GM12878 (cell line): ENCODE measurements at regions not wholly inside any gene's neighbourhood (a gene's known extent, or its start where the extent isn't known, plus 50 kb on each side); places are given as distances from the start of the nearest gene placed in this dataset.

ENCODE experiments used
- BCL11A ChIP-seq: IDR thresholded peaks from 2 replicates; pipeline ENCODE4 v1.6.1; 2011; ENCODE audit warnings: low read depth, low read length
- CREM ChIP-seq: IDR thresholded peaks from 2 replicates; pipeline ENCODE4 v1.6.1; 2014; ENCODE audit warnings: antibody characterized with exemption, low read depth
- EED ChIP-seq: sonication (generic); IDR thresholded peaks from 2 replicates; pipeline ENCODE4 v1.6.1; 2016; ENCODE audit warnings: antibody characterized with exemption, low read depth
- HCFC1 ChIP-seq: fragments of 150-350 bp; IDR thresholded peaks from 2 replicates; pipeline ENCODE4 v1.6.1; 2014; ENCODE audit warnings: low read length
- IKZF1 ChIP-seq: fragments of 450-650 bp; conservative IDR thresholded peaks from 2 replicates; pipeline ENCODE4 v1.6.1; 2017; ENCODE audit warnings: antibody characterized with exemption, mild to moderate bottlenecking
- IKZF2 ChIP-seq, 2 experiments: fragments of 450-650 bp; IDR thresholded peaks; 2 replicates each; pipeline ENCODE4 v1.6.1; 2017; ENCODE audit warnings: mild to moderate bottlenecking in 2 of 2, moderate library complexity in 2 of 2
- IRF4 ChIP-seq: IDR thresholded peaks from 2 replicates; pipeline ENCODE4 v1.6.1; 2011; ENCODE audit warnings: low read depth, low read length
- JUND ChIP-seq: IDR thresholded peaks from 2 replicates; pipeline ENCODE4 v1.6.1; 2012; ENCODE audit warnings: low read depth, mild to moderate bottlenecking, low read length, improper control_type of control experiment, moderate library complexity
- MEF2A ChIP-seq: IDR thresholded peaks from 2 replicates; pipeline ENCODE4 v1.6.1; 2011; ENCODE audit warnings: low read depth, mild to moderate bottlenecking, low read length, moderate library complexity; ENCODE audit not compliant: insufficient read depth
- MTA2 ChIP-seq: fragments of 450-650 bp; IDR thresholded peaks from 2 replicates; pipeline ENCODE4 v1.6.1; 2016; ENCODE audit warnings: low read depth, mild to moderate bottlenecking, moderate library complexity
- NFIC ChIP-seq: IDR thresholded peaks from 2 replicates; pipeline ENCODE4 v1.6.1; 2012; ENCODE audit warnings: low read depth, mild to moderate bottlenecking, inconsistent platforms, low read length, moderate library complexity
- PAX5 ChIP-seq: IDR thresholded peaks from 2 replicates; pipeline ENCODE4 v1.6.1; 2011; ENCODE audit warnings: low read depth, low read length, borderline replicate concordance
- PML ChIP-seq: IDR thresholded peaks from 2 replicates; pipeline ENCODE4 v1.6.1; 2012; ENCODE audit warnings: low read length, inconsistent platforms
- POLR2A ChIP-seq: IDR thresholded peaks from 2 replicates; pipeline ENCODE4 v1.6.1; 2011; ENCODE audit warnings: low read depth, mild to moderate bottlenecking, low read length
- TCF12 ChIP-seq: IDR thresholded peaks from 2 replicates; pipeline ENCODE4 v1.6.1; 2011; ENCODE audit warnings: low read depth, mild to moderate bottlenecking, low read length
- YY1 ChIP-seq: IDR thresholded peaks from 2 replicates; pipeline ENCODE4 v1.6.1; 2011; ENCODE audit warnings: low read depth, mild to moderate bottlenecking, low read length
- ZNF24 ChIP-seq: fragments of 450-650 bp; IDR thresholded peaks from 2 replicates; pipeline ENCODE4 v1.6.1; 2017; ENCODE audit warnings: antibody characterized with exemption, mild to moderate bottlenecking
- TF ChIP-seq, protein P1 (sequence below): fragments of 450-650 bp; IDR thresholded peaks from 2 replicates; pipeline ENCODE4 v1.6.1; 2014; ENCODE audit warnings: mild to moderate bottlenecking
- TF ChIP-seq, protein P2 (sequence below): fragments of 450-650 bp; formaldehyde crosslinking; IDR thresholded peaks from 2 replicates; pipeline ENCODE4 v1.5.0; 2022; ENCODE audit warnings: mild to moderate bottlenecking, missing genetic modification characterization
- TF ChIP-seq, protein P3 (sequence below): fragments of 450-650 bp; IDR thresholded peaks from 2 replicates; pipeline ENCODE4 v1.6.1; 2017; ENCODE audit warnings: low read depth, mild to moderate bottlenecking, moderate library complexity
- TF ChIP-seq, protein P4 (sequence below): fragments of 150-350 bp; IDR thresholded peaks from 2 replicates; pipeline ENCODE4 v1.6.1; 2014; ENCODE audit warnings: mild to moderate bottlenecking, low read depth, low read length
- TF ChIP-seq, protein P5 (sequence below): fragments of 450-650 bp; IDR thresholded peaks from 2 replicates; pipeline ENCODE4 v1.6.1; 2018; ENCODE audit warnings: borderline replicate concordance, mild to moderate bottlenecking; ENCODE audit not compliant: partially characterized antibody

DNA sequence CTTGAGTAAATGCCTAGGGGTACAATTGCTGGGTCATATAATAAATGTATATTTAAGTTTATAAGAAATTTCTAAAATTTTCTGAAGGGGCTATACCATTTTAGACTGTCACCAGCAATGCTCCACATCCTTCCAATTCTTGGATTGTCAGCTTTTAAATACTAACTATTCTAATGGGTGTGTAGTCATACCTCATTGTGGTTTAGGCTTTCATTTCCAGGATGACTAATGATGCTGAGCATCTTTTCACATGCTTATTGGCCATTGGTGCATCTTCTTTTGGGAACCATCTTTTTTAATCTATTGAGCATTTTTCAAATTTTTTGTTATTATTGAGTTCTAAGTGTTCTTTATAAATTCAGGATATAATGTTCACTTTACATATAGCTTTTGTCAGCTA is 52.5 kb upstream of the CORO2B start (continued):
- TF ChIP-seq PML (no peak), BCL11A (peak; percentile 61; the same call in 1 of the 2 replicates), JUND (no peak), NFIC (peak; percentile 76), CREM (peak; percentile 44; the same call in 1 of the 2 replicates), TCF12 (no peak), POLR2A (no peak), IRF4 (peak; percentile 77; the same call in 1 of the 2 replicates), ZNF24 (no peak), HCFC1 (no peak), EED (no peak), IKZF2 (IDR thresholded peaks at IDR 0.05) (peak in 1 of 2 experiments; percentile 49; a peak in 1 of 4 replicates), MTA2 (peak; percentile 33; the same call in 1 of the 2 replicates), IKZF1 (no peak), YY1 (no peak), MEF2A (no peak), PAX5 (no peak)
- TF ChIP-seq, protein P1, sequence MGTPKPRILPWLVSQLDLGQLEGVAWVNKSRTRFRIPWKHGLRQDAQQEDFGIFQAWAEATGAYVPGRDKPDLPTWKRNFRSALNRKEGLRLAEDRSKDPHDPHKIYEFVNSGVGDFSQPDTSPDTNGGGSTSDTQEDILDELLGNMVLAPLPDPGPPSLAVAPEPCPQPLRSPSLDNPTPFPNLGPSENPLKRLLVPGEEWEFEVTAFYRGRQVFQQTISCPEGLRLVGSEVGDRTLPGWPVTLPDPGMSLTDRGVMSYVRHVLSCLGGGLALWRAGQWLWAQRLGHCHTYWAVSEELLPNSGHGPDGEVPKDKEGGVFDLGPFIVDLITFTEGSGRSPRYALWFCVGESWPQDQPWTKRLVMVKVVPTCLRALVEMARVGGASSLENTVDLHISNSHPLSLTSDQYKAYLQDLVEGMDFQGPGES: no peak
- TF ChIP-seq, protein P2, sequence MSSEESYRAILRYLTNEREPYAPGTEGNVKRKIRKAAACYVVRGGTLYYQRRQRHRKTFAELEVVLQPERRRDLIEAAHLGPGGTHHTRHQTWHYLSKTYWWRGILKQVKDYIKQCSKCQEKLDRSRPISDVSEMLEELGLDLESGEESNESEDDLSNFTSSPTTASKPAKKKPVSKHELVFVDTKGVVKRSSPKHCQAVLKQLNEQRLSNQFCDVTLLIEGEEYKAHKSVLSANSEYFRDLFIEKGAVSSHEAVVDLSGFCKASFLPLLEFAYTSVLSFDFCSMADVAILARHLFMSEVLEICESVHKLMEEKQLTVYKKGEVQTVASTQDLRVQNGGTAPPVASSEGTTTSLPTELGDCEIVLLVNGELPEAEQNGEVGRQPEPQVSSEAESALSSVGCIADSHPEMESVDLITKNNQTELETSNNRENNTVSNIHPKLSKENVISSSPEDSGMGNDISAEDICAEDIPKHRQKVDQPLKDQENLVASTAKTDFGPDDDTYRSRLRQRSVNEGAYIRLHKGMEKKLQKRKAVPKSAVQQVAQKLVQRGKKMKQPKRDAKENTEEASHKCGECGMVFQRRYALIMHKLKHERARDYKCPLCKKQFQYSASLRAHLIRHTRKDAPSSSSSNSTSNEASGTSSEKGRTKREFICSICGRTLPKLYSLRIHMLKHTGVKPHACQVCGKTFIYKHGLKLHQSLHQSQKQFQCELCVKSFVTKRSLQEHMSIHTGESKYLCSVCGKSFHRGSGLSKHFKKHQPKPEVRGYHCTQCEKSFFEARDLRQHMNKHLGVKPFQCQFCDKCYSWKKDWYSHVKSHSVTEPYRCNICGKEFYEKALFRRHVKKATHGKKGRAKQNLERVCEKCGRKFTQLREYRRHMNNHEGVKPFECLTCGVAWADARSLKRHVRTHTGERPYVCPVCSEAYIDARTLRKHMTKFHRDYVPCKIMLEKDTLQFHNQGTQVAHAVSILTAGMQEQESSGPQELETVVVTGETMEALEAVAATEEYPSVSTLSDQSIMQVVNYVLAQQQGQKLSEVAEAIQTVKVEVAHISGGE (CRISPR knock-in tag): no peak
- TF ChIP-seq, protein P3, sequence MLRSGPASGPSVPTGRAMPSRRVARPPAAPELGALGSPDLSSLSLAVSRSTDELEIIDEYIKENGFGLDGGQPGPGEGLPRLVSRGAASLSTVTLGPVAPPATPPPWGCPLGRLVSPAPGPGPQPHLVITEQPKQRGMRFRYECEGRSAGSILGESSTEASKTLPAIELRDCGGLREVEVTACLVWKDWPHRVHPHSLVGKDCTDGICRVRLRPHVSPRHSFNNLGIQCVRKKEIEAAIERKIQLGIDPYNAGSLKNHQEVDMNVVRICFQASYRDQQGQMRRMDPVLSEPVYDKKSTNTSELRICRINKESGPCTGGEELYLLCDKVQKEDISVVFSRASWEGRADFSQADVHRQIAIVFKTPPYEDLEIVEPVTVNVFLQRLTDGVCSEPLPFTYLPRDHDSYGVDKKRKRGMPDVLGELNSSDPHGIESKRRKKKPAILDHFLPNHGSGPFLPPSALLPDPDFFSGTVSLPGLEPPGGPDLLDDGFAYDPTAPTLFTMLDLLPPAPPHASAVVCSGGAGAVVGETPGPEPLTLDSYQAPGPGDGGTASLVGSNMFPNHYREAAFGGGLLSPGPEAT: no peak
- TF ChIP-seq, protein P4, sequence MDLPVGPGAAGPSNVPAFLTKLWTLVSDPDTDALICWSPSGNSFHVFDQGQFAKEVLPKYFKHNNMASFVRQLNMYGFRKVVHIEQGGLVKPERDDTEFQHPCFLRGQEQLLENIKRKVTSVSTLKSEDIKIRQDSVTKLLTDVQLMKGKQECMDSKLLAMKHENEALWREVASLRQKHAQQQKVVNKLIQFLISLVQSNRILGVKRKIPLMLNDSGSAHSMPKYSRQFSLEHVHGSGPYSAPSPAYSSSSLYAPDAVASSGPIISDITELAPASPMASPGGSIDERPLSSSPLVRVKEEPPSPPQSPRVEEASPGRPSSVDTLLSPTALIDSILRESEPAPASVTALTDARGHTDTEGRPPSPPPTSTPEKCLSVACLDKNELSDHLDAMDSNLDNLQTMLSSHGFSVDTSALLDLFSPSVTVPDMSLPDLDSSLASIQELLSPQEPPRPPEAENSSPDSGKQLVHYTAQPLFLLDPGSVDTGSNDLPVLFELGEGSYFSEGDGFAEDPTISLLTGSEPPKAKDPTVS: no peak
- TF ChIP-seq, protein P5, sequence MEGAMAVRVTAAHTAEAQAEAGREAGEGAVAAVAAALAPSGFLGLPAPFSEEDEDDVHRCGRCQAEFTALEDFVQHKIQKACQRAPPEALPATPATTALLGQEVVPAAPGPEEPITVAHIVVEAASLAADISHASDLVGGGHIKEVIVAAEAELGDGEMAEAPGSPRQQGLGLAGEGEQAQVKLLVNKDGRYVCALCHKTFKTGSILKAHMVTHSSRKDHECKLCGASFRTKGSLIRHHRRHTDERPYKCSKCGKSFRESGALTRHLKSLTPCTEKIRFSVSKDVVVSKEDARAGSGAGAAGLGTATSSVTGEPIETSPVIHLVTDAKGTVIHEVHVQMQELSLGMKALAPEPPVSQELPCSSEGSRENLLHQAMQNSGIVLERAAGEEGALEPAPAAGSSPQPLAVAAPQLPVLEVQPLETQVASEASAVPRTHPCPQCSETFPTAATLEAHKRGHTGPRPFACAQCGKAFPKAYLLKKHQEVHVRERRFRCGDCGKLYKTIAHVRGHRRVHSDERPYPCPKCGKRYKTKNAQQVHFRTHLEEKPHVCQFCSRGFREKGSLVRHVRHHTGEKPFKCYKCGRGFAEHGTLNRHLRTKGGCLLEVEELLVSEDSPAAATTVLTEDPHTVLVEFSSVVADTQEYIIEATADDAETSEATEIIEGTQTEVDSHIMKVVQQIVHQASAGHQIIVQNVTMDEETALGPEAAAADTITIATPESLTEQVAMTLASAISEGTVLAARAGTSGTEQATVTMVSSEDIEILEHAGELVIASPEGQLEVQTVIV: no peak
